IPS-15b (cell line): ENCODE measurements at regions not wholly inside any gene's neighbourhood (a gene's known extent, or its start where the extent isn't known, plus 50 kb on each side); places are given as distances from the start of the nearest gene placed in this dataset.
"Not testable (repeated sequence)": the region's sequence is repeated elsewhere in the genome, so short reads cannot be mapped to it uniquely, and the experiment has no call there.

Experiments
- H3K27me3 ChIP-seq: one replicate; pipeline ENCODE4 v1.6.1; 2013; ENCODE audit warnings: low read length; ENCODE audit not compliant: control insufficient read depth, insufficient read depth
- H3K36me3 ChIP-seq: one replicate; pipeline ENCODE4 v1.6.1; 2013; ENCODE audit warnings: low read length; ENCODE audit not compliant: control insufficient read depth, insufficient read depth
- H3K4me1 ChIP-seq: one replicate; pipeline ENCODE4 v1.6.1; 2013; ENCODE audit warnings: mild to moderate bottlenecking, low read length; ENCODE audit not compliant: control insufficient read depth, insufficient read depth
- H3K4me3 ChIP-seq: one replicate; pipeline ENCODE4 v1.5.1; 2013; ENCODE audit warnings: low read depth, low read length
- H3K9ac ChIP-seq: one replicate; pipeline ENCODE4 v1.6.1; 2013; ENCODE audit warnings: low read depth, mild to moderate bottlenecking, low read length
- H3K9me3 ChIP-seq: one replicate; pipeline ENCODE4 v1.6.1; 2013; ENCODE audit warnings: mild to moderate bottlenecking, low read length; ENCODE audit not compliant: control insufficient read depth, insufficient read depth

DNA sequence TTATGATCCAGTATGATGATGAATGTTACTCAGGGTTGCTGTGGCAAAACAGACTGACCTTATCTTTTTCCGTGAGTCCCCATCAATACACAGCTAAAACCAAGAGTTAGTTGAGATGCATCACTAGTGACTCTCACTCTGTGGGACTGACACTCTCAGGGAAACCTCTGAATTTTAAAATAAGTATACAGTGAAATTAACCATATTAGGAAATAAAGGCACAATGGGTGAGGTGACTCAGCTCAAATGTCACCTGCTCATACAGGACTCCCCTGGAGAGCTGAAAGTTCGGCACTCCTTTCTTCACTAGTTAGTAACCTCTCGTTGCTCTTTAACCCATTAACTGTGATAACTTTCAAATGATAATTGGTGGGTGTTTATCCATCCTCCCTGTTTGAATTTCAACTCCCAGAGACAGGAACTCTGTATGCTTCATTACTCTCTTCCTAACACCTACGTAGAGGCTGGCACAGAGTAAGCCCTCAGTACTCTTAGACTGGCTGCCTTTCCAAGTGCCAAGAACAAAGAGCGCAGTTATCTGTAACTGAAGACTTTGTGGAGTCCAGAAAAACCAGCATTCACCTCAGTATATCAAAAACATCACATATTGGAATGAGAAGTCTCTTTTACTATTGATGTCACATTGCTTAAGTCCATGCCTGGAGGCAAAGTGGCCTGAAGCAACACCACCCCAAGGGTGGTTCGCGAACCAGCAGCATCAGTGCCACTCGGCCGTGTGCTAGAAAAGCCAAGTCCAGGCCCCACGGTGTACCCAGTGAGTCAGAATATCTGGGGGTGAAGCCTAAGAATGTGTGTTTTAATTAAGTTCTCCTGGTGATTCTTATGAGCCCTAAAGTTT is 91.1 kb downstream of the NIBAN1 start:
- peaks cover 56% of the 10 kb centered on the region for H3K27me3 ChIP-seq
- H3K9me3 ChIP-seq = no peaks in the 10 kb centered on the region
- H3K4me1 ChIP-seq = peaks cover 20% of the 10 kb centered on the region
- no peak overlapping the region for H3K4me3 ChIP-seq
- H3K9ac ChIP-seq = no peak overlapping the region
- H3K36me3 ChIP-seq = no peaks in the 10 kb centered on the region

DNA sequence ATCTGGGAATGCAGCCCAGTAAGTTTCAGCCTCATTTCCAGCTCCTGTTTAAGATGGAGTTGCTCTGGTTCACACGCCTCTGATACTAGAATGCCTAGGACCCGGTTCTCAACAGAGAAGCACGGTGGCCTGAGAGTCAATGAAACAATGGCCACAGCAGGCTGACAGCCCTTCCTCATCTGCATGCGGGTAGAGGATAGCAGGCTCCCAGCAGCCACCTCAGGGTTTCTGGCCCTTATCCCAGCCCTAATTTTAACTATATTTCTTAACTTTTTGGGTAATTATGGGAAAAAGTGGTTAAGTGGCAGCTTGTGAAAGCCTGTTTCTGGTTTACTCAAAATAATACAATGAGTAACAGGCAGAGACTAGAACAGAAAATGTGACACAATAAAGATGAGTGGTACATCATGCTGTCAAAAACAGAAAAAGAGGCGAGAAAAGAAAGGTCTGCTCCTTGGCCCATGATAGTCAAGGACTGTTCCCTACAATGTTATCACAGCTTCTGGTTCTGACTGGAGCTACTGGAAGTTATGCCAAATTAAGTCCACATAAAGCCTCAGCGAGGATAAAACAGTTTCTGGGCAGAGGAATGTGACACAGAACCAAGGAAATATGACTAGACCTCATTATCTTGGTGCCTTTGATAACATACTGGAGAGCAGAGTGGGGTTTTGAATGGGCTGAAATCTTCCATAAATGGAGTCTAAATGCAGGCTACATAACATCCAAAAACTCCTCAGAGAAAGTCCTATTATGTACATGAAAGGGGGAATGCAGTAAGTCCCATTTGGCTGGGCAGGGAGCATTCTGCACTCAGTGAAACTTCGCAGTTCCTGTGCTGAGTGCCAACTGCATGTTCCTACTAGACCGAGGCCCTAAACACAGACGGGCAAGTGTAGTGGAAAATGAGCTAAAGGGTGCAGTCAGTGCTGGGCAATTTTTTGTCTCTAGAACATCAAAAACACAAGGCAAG is 92.1 kb downstream of the NIBAN1 start:
- no peak overlapping the region for H3K9ac ChIP-seq
- peaks cover 20% of the 10 kb centered on the region for H3K4me1 ChIP-seq
- H3K36me3 ChIP-seq = no peaks in the 10 kb centered on the region
- H3K27me3 ChIP-seq = peaks cover 56% of the 10 kb centered on the region
- H3K9me3 ChIP-seq = no peaks in the 10 kb centered on the region
- no peak overlapping the region for H3K4me3 ChIP-seq

DNA sequence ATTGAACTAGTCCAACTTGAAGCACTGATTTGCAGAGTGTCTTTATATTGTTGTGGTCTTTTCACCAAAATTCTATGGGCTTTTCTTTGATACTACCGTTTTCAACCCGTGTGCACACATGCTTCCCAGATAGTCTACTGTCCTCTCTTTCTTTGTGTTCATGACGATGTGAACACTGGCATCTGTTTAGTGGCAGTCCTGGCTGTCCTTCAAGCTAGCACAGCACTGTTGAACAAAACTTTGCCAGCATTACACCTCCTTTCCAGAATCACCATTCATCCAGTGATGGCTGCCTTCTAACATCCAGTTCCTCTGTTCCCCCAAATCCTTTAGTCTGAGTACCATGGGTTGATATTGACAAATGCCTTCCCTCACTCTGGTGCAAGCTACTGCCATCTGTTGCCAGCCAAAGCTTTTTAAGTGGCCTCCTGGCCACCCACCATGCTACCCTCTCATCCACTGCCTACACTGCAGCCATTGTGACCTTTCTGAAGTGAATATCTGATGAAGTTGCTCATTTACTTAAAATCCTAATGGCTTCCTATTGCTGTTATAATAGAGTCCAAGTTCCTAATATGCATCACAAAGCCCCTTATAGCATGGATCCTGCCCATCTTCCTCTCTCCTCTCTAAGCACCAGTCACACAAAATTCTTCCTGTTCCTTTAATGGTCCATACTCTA is 94.3 kb downstream of the NIBAN1 start:
- H3K4me1 ChIP-seq = peaks cover 18% of the 10 kb centered on the region
- H3K9me3 ChIP-seq = no peaks in the 10 kb centered on the region
- no peak overlapping the region for H3K9ac ChIP-seq
- H3K36me3 ChIP-seq = no peaks in the 10 kb centered on the region
- peaks cover 40% of the 10 kb centered on the region for H3K27me3 ChIP-seq
- no peak overlapping the region for H3K4me3 ChIP-seq

DNA sequence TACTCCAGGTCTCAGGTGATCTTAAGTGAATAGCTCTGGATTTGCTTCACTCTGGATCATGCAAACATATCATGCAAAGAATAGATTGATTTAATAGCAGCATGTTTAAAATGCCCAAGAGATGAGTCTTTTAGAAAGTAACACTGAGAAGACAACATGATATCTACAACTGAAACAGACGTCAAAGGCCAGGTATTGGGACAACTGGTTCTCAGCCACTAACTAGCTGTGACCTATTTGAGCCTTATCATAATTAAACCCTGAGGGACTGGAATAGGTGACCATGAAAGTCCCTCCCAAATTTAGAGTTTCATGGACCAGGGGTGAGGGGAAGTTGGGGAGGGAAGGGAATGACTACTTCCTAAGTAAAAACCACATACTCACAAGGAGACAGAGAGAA is 95.7 kb downstream of the NIBAN1 start:
- no peak overlapping the region for H3K4me3 ChIP-seq
- H3K36me3 ChIP-seq = no peaks in the 10 kb centered on the region
- H3K27me3 ChIP-seq = peaks cover 27% of the 10 kb centered on the region
- H3K9me3 ChIP-seq = no peaks in the 10 kb centered on the region
- no peak overlapping the region for H3K9ac ChIP-seq
- peaks cover 18% of the 10 kb centered on the region for H3K4me1 ChIP-seq

DNA sequence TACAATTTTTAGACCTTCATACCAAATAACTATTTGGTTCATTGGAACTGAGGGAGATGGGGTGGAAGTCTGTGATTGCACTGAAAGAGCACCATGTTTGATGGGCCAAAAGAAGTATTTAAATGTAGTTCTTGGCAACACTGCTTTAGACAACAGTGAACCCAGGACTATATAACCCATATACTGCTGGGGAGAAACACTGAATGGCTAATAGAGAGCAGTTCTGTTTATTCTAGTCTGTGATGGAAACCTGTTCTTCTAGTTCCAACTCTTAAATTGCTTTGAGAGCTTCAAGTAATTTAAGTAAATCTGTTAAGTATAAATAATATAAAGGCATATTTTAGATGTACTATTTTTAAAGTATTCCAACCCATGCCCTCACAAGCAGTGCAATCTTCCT is 96.3 kb downstream of the NIBAN1 start:
- Histone ChIP-seq H3K27me3 (peaks cover 22% of the 10 kb centered on the region), H3K4me1 (peaks cover 14% of the 10 kb centered on the region), H3K9me3 (no peaks in the 10 kb centered on the region), H3K36me3 (no peaks in the 10 kb centered on the region), H3K9ac (no peak overlapping the region), H3K4me3 (no peak overlapping the region)

DNA sequence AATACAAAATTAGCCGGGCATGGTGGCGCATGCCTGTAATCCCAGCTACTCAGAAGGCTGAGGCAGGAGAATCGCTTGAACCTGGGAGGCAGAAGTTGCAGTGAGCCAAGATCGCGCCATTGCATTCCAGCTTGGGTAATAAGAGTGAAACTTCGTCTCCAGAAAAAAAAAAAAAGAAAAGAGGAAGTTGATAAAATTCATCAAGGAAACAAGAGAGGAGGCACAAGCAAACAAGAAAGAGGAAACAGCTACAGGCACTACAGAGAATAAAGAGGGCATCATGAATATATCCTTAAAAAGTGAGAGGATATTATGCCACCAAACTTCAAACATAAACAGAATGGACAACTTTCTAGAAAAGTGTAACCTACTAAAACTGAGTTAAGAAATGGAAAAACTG is 98.3 kb downstream of the NIBAN1 start:
- not testable (repeated sequence) for H3K4me1 ChIP-seq

DNA sequence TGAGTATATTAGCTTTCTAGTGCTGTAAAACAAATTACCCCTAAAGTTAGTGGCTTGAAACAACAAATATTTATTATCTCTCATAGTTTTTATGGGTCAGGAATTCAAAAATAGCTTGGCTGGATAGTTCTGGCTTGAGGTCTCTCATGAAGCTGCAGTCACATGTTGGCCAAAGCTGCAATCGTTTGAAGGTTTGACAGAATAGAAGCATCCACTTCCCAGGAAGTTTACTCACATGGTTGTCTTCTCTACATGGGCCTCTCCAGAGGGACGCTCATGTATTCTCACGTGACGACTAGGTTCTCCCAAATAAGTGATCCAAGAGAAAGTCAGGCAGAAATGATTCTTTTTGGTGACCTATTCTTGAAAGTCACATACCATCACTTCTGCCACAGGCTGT is 99.1 kb downstream of the NIBAN1 start:
- Histone ChIP-seq H3K9ac (no peak overlapping the region), H3K4me3 (no peak overlapping the region), H3K4me1 (peaks cover 4% of the 10 kb centered on the region), H3K36me3 (no peaks in the 10 kb centered on the region), H3K9me3 (no peaks in the 10 kb centered on the region), H3K27me3 (no peaks in the 10 kb centered on the region)

More for the DNA sequence above, 98.3 kb downstream of the NIBAN1 start:
- not testable (repeated sequence) for H3K36me3 ChIP-seq, H3K27me3 ChIP-seq, H3K4me3 ChIP-seq, H3K9me3 ChIP-seq, H3K9ac ChIP-seq

DNA sequence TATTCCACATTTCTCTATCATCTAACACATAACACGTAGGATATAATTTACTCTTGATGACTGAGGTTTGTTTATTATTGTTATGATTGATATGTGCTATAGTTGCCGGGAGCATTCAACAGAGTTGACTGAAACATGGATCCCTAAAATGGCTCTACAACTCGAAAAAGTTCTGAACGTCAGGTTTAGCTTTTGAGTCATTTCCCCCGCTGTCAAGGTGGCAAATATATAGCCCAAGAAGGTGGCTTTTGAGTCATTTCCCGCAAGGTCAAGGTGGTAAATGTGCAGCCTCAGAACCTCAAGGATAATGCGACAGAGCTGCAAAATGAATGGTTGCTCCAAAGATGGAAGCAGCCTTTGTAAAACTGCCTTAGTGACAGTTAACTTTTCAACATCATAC is 104.0 kb downstream of the NIBAN1 start:
- H3K4me1 ChIP-seq = no peaks in the 10 kb centered on the region
- no peak overlapping the region for H3K4me3 ChIP-seq
- no peak overlapping the region for H3K9ac ChIP-seq
- H3K36me3 ChIP-seq = no peaks in the 10 kb centered on the region
- no peaks in the 10 kb centered on the region for H3K9me3 ChIP-seq
- H3K27me3 ChIP-seq = no peaks in the 10 kb centered on the region

DNA sequence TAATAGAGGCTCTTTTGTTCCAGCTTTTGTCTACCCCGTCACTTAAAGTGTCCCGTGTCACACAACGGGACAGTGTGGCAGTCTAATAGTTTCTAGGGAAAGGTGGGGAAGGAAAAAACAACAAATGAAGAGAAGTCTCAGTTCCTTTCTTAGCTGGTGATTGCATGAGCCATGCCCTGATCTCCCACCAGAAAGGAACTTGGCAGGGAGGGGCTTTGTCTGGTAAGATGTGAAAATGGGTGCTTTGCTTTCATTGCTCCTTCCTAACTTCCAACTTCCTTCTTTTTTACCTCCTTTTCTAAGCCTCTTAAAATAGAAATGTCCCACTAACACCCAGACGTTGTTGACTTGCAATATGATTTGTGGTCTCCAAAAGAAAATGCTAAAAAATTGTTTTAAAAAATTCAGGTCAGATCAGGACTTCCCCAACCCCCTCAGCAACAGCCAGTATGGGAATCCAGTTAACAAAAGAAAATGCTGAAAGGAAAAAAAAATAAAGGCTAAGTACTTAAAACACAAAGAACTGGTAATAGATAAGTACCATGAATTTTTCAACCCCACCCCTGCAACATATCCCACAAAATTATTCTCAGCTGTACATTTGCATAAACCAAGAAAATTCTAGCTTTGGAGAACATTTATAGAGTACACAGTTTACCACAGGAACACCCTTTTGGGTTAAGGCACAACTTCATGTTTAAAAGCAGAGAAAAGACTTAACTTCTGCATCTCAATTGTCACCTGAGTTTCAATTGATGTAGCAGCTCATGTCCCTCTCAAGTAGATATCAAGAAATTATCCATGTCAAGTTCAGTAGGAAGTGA is 106.2 kb downstream of the NIBAN1 start:
- Histone ChIP-seq H3K4me1 (no peaks in the 10 kb centered on the region), H3K36me3 (no peaks in the 10 kb centered on the region), H3K9me3 (no peaks in the 10 kb centered on the region), H3K9ac (no peak overlapping the region), H3K27me3 (no peaks in the 10 kb centered on the region), H3K4me3 (no peak overlapping the region)

DNA sequence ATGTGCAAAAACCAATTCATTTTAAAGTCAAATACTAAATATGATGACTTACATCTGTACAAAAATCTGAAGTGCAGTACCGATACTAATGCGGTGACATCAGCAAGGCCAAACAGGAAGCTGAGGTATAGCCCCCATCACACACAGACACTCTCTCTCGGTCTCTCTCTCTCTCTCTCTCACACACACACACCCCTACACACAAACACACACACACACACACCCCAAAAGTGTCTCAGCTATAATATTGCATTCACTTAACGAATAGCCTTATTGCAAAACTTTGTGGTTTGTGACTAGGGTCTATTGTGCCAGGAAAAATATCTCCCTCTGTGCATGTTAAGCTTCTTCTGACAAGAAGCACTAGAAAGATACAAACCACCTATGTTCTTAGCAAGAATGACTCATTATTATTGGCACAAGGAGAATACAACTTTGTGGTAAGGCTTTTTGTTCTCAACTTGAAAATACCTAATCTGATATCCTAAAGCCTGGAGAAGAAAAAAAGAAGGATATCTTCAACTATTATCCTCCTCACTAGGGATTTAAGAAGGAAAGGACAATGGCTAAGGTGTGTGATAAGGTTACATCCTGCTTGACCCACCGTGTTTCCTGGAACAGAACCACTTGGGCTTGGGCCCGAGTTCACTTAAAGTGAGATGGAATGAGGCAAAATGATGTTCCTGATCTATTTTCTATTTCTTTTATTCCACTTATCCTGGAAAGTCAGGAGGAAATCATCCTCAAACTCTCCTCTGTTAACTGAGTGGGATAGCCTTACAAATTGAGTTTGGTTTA is 107.1 kb downstream of the NIBAN1 start:
- Histone ChIP-seq H3K27me3 (no peaks in the 10 kb centered on the region), H3K9ac (no peak overlapping the region), H3K4me3 (no peak overlapping the region), H3K36me3 (no peaks in the 10 kb centered on the region), H3K9me3 (no peaks in the 10 kb centered on the region), H3K4me1 (no peaks in the 10 kb centered on the region)
